ENCODE measurements at regions not wholly inside any gene's neighbourhood (a gene's known extent, or its start where the extent isn't known, plus 50 kb on each side); places are given as distances from the start of the nearest gene placed in this dataset.
"Not testable (repeated sequence)": the region's sequence is repeated elsewhere in the genome, so short reads cannot be mapped to it uniquely, and the experiment has no call there.

DNA sequence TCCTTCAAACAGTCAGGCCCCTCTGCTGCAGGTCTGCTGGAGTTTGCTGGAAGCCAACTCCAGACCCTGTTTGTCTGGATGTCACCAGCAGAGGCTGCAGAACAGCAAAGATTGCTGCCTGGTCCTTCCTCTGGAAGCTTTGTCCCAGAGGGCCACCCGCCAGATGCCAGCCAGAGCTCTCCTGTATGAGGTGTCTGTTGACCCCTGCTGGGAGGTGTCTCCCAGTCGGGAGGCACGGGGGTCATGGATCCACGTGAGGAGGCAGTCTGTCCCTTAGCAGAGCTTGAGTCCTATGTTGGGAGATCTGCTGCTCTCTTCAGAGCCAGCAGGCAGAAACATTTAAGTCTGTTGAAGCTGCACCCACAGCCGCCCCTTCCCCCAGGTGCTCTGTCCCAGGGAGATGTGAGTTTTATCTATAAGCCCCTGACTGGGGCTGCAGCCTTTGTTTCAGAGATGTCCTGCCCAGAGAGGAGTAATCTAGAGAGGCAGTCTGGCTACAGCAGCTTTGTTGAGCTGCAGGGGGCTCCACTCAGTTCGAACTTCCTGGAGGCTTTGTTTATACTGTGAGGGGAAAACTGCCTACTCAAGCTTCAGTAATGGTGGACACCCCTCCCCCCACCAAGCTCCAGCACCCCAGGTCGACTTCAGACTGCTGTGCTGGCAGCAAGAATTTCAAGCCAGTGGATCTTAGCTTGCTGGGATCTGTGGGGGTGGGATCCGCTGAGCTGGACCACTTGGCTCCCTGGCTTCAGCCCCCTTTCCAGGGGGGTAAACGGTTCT, 72.1 kb downstream of the OGFRL1 start:
- H3K27ac ChIP-seq (ENCODE audit: low read depth, low read length) = not testable (repeated sequence)
- WGBS, 3 donors = 86 to 91% (median 89%) methylated on average over 9 of the region's 9 CpGs

DNA sequence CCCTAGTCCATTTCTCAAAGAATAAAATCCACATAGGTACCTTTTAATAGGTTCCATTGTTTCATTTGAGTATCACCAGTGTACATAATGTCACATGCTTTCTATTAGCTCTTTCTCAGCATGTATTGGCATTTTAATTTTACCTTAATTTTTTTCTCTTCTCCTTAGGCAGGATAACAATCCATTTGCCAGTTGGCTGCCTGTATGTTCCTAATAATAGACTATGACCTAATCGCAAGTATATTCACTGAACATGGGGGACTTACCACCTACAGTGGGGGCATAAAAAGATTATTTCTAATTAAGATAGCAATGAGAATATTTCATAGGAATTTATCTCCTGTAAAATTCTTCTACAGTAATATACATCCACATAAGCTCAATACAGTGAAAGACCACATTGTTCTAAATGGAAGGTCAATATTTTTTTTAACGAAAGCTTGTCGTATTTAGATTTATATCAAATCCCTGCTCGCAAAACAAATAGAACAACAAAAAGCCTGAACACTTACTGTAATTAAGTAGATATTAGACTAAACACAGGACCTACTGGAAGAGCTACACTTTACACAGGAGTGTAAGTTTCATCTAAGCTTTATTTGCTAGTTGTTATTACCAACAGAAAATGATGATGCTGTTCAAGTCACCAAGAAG, 76.4 kb downstream of the OGFRL1 start:
- 67 to 90% (median 89%) methylated on average over 4 of the region's 4 CpGs for WGBS, 3 donors
- H3K27ac ChIP-seq (ENCODE audit: low read depth, low read length) = no peak overlapping the region

DNA sequence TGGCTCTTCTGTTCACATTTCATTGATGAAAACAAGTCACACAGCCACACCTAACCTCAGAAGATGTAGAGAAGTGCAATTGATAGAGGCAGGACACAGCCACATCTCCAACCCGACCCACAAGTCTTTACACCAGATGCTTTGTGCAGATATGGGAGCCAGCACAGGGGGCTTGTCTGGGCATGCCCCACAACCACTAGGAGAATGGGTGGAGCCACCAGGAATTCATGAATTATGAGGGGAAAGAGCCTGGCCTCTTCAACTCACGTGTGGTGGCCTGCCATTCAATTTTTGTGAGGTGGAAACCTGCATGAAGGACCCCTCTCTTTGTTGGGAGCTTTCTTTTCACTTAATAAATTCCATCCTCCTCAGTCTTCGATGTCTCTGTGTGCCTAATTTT, 79.1 kb downstream of the OGFRL1 start:
- H3K27ac ChIP-seq (ENCODE audit: low read depth, low read length) = no peak overlapping the region
- WGBS, 3 donors = 75 to 89% (median 77%) methylated on average over 3 of the region's 3 CpGs

DNA sequence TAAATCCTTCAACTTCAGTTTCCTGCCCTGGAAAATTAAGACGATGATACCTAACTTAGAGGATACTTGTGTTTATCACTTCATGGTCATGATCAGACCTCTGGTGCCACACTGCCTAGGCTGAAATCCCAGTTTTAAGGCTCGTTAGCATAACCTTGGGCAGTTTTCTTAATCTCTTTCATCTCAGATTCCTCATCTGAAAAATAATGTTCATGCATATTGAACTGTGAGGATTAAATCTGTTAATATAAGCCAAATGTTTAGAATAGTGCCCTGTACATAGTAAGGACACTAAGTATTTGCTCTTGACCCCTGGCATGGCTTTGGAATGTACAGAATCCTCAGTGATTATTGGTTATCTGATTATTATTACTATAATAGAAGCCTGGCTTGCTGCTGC, 79.7 kb downstream of the OGFRL1 start:
- no peak overlapping the region for H3K27ac ChIP-seq (ENCODE audit: low read depth, low read length)
- WGBS, 3 donors = 84 to 86% (median 84%) methylated on average over 2 of the region's 2 CpGs

DNA sequence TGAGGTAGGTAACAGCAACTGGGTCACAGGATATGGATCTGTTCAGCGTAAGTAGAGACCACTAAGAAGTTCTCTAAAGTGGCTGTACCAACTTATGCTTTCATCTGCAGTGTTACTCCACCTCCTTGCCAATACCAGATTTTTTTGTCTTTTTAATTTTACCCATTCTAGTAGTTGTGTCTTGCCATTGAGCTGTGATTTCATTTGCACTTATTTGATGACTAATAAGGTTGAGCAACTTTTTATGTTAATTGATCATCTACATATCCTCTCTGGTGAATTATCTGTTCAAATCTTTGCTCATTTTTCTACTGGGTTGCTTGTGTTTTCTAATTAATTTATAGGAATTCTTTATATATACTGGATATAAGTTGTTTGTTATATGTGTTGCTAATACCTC, 82.9 kb downstream of the OGFRL1 start:
- WGBS, 3 donors = 90 to 97% (median 97%) methylated on average over 1 of the region's 1 CpG
- no peak overlapping the region for H3K27ac ChIP-seq (ENCODE audit: low read depth, low read length)

DNA sequence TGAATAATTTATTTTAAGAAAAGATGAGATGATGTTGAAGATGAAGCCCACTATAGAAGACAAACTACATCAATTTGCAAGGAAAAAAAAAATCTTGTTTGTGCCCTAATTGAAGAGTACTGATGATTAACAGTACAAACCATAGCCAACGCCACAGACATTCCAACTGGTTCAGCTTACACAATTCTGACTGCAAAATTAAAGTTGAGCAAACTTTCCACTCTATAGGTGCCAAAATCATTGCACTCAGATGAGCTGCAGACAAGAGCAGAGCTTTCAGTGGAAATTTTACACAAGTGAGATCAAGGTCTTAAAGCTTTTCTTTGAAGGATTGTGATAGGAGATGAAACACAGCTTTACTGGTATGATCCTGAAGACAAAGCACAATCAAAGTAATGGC, 85.3 kb downstream of the OGFRL1 start:
- WGBS, 3 donors = 76 to 90% (median 81%) methylated on average over 1 of the region's 1 CpG
- H3K27ac ChIP-seq (ENCODE audit: low read depth, low read length) = no peak overlapping the region

DNA sequence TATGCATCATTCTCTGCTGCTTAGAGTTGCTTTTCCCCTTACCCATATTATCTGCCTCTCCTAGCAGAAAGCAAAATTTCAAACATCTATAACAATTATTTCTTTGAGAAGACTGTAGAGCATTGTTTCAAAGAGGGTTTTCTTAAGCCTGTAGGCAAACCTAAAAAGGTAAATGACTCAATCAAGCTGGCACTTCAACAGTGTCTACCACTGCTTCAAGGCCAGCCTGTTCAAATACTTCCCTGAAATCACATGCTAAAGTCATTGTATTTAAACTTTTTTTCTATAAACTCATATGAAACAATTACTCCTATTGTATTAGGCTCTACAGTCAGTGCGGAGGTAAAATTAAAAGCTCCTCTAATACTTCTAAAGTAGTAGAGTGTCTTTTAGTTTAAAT, 87.1 kb downstream of the OGFRL1 start:
- H3K27ac ChIP-seq (ENCODE audit: low read depth, low read length) = no peak overlapping the region
- WGBS, 3 donors = 30 to 82% (median 80%) methylated on average over 1 of the region's 1 CpG

DNA sequence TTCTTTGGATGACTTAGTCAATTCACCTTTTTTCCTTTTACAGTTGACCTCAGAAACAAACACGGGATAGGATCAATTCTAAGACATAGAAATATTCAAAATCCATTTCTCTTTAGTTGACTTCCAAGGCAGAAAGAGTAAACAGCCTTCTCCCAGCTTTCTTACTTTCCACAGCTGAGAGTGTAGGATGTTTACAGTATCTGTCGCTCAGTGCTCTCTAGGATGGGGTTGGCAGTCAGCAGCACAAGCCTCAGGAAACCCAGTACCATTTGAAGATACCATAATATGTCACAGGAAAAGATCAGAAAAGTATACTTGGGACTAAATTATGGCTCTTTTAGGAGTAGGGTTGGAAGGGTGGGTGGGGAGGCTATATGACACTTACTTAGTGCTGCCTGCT, 88.2 kb downstream of the OGFRL1 start:
- WGBS, 3 donors = 32 to 86% (median 83%) methylated on average over 2 of the region's 2 CpGs

DNA sequence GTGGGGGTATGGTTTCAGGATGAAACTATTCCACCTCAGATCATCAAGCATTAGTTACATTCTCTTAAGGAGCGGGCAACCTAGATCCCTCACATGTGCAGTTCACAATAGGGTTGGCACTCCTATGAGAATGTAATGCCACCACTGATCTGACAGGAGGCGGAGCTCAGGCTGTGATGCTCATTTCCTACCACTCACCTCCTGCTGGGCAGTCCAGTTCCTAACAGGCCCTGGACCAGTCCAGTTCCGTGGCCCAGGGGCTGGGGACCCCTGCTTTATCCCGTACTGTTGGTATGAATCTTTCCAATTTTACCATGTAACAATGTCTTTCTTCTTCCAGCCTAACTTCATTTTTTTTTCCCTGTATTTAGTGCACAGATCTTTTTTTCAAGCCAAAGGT, 94.9 kb downstream of the OGFRL1 start:
- no peak overlapping the region for H3K27ac ChIP-seq (ENCODE audit: low read depth, low read length)
- 72 to 79% (median 76%) methylated on average over 4 of the region's 4 CpGs for WGBS, 3 donors

More for the DNA sequence above, 88.2 kb downstream of the OGFRL1 start:
- no peak overlapping the region for H3K27ac ChIP-seq (ENCODE audit: low read depth, low read length)

DNA sequence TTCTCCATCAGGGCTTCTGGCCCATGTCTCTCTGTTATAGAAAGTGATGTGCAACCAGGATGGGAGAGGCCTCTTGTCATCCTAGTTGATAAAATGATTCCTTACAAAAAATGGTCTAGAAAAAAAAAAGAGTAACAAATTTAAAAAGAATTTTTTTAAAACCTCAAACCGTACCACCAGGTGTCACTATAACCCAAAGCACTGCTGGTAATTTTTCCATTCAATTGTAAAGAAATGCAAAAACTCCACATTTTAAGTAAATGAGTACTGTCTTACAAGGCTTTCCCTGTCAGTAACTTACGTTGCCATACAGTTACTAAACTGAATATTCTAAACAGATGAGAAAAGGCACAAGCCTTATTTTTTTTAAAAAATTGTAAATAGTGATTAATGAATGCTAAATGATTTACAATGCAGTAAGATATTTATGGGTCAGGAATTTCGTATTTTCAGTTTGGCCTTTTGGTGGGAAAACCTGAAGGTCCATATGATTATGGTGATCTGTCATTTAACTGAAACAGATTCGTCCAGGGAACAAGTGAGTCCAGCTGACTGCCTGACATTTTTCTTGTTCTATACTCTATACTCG, 95.4 kb downstream of the OGFRL1 start:
- no peak overlapping the region for H3K27ac ChIP-seq (ENCODE audit: low read depth, low read length)
- WGBS, 3 donors = 39 to 48% (median 46%) methylated on average over 5 of the region's 5 CpGs

DNA sequence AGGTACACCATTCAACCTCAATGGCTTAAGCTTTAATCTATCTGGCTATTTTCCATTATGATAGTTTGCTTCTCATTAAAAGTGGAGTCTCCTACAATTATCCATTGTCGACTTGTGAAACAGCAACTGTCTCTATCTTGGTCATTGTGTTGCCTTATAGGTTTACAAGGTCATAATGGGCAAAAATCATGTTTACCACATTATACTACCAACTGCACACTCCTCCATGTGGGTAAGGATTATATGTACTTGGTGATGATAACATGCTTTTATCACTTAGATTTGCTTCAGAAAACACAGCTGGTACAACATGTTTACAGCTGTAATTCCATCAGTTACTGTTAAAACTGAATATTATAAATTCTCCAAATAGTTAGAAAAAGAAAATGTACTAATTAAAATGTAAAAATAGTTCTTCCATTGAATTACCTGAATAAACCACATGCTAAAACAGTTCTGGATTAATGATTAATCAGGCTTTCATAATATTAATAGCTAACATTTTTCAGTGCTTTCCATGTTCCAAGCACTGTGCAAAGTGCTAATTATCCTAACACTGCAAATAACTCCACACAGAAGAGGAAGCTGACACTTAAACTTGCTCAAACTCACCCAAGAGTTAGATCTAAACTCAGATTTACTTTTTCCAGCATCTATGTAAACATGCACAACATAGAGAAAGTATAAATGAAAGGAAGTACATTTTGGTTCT, 96.7 kb downstream of the OGFRL1 start:
- H3K27ac ChIP-seq (ENCODE audit: low read depth, low read length) = no peak overlapping the region
- WGBS, 3 donors = 76 to 88% (median 86%) methylated on average over 1 of the region's 1 CpG

DNA sequence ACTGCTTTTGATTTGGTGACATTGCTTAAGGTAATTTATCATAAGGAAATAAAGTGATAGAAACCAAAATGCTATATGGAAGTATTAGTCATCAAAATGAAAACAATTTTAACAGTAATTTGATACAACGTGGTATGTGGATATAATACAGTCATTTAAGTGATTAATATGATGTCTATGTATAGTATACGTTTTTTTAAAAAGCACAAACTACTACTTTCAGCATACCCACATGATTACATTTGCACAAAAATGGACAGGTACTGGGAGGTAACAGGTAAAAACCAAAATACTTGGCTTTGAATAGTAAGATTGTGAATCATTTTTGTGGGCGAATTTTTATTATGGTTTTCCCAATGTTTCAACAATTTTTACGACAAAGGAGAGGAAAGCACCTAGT, 97.6 kb downstream of the OGFRL1 start:
- no peak overlapping the region for H3K27ac ChIP-seq (ENCODE audit: low read depth, low read length)

DNA sequence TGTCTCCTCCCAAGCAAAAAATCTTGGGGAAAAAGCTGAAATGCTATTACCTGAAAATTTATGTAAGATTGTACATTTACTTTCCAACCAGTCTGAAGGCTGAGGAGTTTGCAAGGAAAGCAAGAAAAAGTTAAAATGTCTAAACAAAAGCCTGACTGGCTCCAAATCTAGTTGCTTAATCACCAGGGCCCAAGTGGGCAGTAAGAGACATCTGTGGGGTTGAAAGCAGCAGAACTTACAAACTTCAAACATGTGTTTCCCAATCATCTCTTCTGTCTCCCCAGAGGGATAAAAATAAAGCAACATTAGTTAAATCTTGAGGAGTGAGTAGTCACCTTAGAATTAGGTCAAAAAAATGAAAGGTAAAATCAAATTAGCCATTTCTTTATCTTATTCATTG, 98.6 kb downstream of the OGFRL1 start:
- H3K27ac ChIP-seq (ENCODE audit: low read depth, low read length) = no peak overlapping the region

More for the DNA sequence above, 97.6 kb downstream of the OGFRL1 start:
- WGBS, 3 donors = 76 to 86% (median 84%) methylated on average over 4 of the region's 4 CpGs

DNA sequence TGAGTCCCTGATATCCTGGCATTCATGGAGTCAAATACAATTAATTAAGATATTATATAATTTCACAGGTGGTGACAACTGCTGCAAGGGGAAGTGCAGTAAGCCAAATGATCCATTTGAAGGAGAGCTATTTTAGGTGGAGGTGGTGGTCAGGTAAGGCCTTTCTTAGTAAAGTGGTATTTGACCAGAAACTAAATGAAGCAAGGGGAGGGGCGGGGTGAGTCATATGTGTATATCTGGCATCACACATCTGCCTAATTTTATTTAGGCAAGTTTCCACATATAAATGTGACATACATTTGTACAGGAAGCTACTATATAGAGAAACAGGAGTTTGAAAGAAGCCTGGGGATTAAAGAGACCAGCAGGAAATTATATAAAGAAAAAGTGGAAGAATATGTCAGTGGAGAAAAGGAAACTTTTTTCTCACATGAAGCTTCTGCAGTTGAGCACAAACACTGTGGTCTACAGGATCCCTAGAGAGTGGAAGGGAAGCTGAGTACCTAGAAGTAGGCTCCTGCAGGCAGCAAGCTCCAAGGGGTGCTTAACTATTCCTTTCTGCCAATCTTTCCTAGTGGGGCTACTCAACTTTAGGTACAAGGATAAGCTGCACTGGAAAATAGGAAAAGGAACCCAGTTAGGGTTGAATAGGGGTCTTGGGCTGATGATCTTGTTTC, 99.6 kb downstream of the OGFRL1 start:
- WGBS, 3 donors = 84 to 97% (median 90%) methylated on average over 1 of the region's 1 CpG
- H3K27ac ChIP-seq (ENCODE audit: low read depth, low read length) = no peak overlapping the region

DNA sequence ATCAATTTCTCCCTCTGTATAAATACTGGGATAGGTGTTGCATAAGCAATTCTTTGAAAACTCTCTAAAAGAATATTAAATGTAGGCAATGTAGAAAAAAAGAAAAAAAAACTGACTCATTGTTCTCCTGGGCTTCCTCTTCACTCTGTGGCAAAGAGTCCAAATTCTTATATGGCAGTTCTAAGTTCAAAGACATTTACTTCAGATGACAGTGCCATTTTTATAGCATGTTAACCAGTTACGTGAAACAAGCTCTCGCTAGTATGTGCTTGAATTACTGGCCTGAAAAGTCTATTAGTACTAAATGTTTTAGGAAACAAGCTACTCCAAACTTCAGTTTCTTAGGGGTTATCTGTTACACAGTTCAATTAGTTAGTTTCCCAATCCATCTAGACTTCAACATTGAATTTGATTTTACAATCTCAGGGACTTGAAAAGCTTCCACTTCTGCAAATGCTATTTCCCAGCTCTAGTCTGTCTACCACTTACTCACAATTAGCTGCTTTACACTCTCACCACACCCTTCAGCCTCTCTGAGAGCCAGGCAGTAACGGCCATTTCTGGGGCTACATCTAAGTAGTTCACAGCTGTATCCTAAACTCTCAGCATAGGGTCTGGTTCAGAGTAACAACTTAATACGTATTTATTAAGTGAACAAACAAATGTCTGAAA, 100.4 kb downstream of the OGFRL1 start:
- 65 to 77% (median 66%) methylated on average over 4 of the region's 4 CpGs for WGBS, 3 donors
- no peak overlapping the region for H3K27ac ChIP-seq (ENCODE audit: low read depth, low read length)

DNA sequence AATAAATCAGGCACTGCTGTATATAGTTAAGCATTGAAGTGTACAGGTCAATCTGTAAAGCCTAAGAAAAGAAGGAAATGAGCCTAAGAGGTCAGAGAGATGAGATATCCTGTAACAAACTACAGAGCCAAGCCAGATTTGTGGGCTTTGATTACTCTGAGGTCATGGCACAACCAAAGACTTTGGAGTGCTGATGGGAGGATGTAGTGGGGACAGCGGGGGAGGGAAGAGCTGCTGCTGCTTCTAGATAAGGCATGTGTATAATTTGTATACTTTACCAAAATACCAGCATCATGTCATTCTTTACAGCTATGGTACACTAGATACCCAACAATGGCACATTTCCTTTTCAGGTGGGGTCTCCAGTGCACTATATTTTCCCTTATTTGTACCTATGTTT, 102.5 kb downstream of the OGFRL1 start:
- WGBS, 3 donors = 79 to 100% (median 88%) methylated on average over 1 of the region's 1 CpG
- no peak overlapping the region for H3K27ac ChIP-seq (ENCODE audit: low read depth, low read length)

DNA sequence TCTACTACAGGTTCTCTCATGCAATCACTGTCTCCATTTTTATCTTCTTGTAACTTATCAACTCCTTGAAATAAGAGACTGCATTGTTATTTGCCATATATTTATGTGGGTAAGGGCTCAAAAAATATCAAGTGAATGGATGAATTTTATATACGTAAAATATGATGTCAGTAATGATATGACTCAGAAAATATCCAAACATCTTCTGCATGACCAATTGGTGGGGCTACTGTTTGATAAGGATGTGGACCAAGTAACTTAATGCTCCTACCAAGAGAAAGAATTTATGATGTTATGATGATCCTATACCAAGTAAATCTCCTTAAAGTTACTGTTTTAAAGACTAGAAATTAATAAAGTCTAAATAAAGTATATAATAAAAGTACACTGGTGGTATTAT, 103.7 kb downstream of the OGFRL1 start:
- WGBS, 3 donors = 90 to 97% (median 93%) methylated on average over 1 of the region's 1 CpG
- no peak overlapping the region for H3K27ac ChIP-seq (ENCODE audit: low read depth, low read length)

DNA sequence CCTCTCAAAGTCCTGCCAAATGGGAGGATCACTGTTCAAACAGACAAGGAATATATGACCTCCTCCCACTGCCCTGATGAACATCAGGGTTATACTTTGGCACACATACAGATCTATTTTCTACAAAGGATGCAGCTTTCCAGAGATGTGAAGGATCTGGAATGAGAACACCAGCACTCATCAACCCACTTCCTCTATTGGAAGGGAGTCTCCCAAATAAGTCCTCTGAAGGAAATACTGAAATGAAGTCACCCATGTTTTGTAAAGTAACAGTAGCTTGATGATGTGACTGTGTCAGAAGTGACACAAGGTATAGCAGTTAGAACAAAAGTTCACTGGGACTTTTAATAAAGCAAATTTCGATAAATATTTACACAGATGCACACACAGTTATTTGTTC, 104.9 kb downstream of the OGFRL1 start:
- H3K27ac ChIP-seq (ENCODE audit: low read depth, low read length) = no peak overlapping the region
- 38 to 53% (median 49%) methylated on average over 1 of the region's 1 CpG for WGBS, 3 donors
